WTC11 (cell line): ENCODE measurements at regions not wholly inside any gene's neighbourhood (a gene's known extent, or its start where the extent isn't known, plus 50 kb on each side); places are given as distances from the start of the nearest gene placed in this dataset.
A peak's percentile ranks its signal among the peaks of the same experiment; 100 is the strongest.

ENCODE experiments used
- ATAC-seq: fragments of 200-7000 bp; cut with Tn5 transposase; 2 replicates; pipeline ENCODE4 v1.10.0; 2021; ENCODE audit warnings: mild to moderate bottlenecking, moderate library complexity
- CTCF ChIA-PET: fragments of 300-600 bp; sonication (Branson Sonifier 250); formaldehyde crosslinking; loops from one replicate; lab custom pipeline; 2021; ENCODE audit warnings: antibody characterized with exemption; lab: Charles Lee
- POLR2A ChIA-PET: fragments of 350-600 bp; sonication (Branson Sonifier 250); formaldehyde crosslinking; loops from one replicate; lab custom pipeline; 2021; ENCODE audit warnings: antibody characterized with exemption; lab: Charles Lee
- DNase-seq: peaks from one replicate; pipeline ENCODE4 v3.0.0; 2021; ENCODE audit warnings: low spot score
- H3K27ac Mint-ChIP-seq: 2 replicates; pipeline ENCODE4 v1.8.0; 2021; ENCODE audit warnings: mixed read lengths
- H3K27me3 Mint-ChIP-seq: 2 replicates; pipeline ENCODE4 v1.8.0; 2021; ENCODE audit warnings: low read depth, mild to moderate bottlenecking, moderate library complexity, mixed read lengths
- H3K36me3 Mint-ChIP-seq: 2 replicates; pipeline ENCODE4 v1.8.0; 2021; ENCODE audit warnings: mixed read lengths
- H3K4me1 Mint-ChIP-seq: 2 replicates; pipeline ENCODE4 v1.8.0; 2022; ENCODE audit warnings: mixed read lengths
- H3K4me3 Mint-ChIP-seq: 2 replicates; pipeline ENCODE4 v1.8.0; 2021; ENCODE audit warnings: mild to moderate bottlenecking, moderate library complexity, mixed read lengths
- H3K9me3 Mint-ChIP-seq: 2 replicates; pipeline ENCODE4 v1.8.0; 2021; ENCODE audit warnings: mixed read lengths
- ELF4 ChIP-seq: sonication (generic); formaldehyde crosslinking; IDR thresholded peaks from 2 replicates; pipeline ENCODE4 v1.8.1; 2022; ENCODE audit warnings: low read depth, mild to moderate bottlenecking, moderate library complexity, missing genetic modification reagents
- ESRRA ChIP-seq: sonication (generic); formaldehyde crosslinking; IDR thresholded peaks from 2 replicates; pipeline ENCODE4 v1.8.1; 2022; ENCODE audit warnings: mild to moderate bottlenecking, missing genetic modification reagents, borderline replicate concordance
- FOXJ3 ChIP-seq: sonication (generic); formaldehyde crosslinking; IDR thresholded peaks from 2 replicates; pipeline ENCODE4 v1.9.0; 2021; ENCODE audit warnings: missing genetic modification reagents, mild to moderate bottlenecking, borderline replicate concordance
- JUN ChIP-seq: sonication (generic); formaldehyde crosslinking; IDR thresholded peaks from 2 replicates; pipeline ENCODE4 v1.8.0; 2023; ENCODE audit warnings: mild to moderate bottlenecking, missing genetic modification reagents
- NFATC4 ChIP-seq: fragments of 250-450 bp; sonication (Bioruptor Pico); IDR thresholded peaks from 2 replicates; pipeline ENCODE4 v1.9.0; 2021; ENCODE audit warnings: mild to moderate bottlenecking
- NFE2L1 ChIP-seq: sonication (generic); formaldehyde crosslinking; IDR thresholded peaks from 2 replicates; pipeline ENCODE4 v1.8.1; 2023; ENCODE audit warnings: missing genetic modification reagents
- NFYB ChIP-seq: sonication (generic); formaldehyde crosslinking; conservative IDR thresholded peaks from 2 replicates; pipeline ENCODE4 v1.8.0; 2022; ENCODE audit warnings: low read depth, missing genetic modification reagents
- PRRX2 ChIP-seq: fragments of 250-450 bp; sonication (Bioruptor Pico); IDR thresholded peaks from 2 replicates; pipeline ENCODE4 v1.8.0; 2021; ENCODE audit warnings: mild to moderate bottlenecking
- SOX15 ChIP-seq: fragments of 250-450 bp; sonication (Bioruptor Pico); IDR thresholded peaks from 2 replicates; pipeline ENCODE4 v1.9.0; 2021; ENCODE audit warnings: mild to moderate bottlenecking
- ZBTB21 ChIP-seq: sonication (generic); formaldehyde crosslinking; IDR thresholded peaks from 2 replicates; pipeline ENCODE4 v1.8.1; 2023; ENCODE audit warnings: mild to moderate bottlenecking, missing genetic modification reagents, borderline replicate concordance
- ZNF219 ChIP-seq: sonication (generic); formaldehyde crosslinking; IDR thresholded peaks from 2 replicates; pipeline ENCODE4 v1.8.0; 2023; ENCODE audit warnings: missing genetic modification reagents, mild to moderate bottlenecking, borderline replicate concordance
- ZNF416 ChIP-seq: fragments of 250-450 bp; sonication (Bioruptor Pico); IDR thresholded peaks from 2 replicates; pipeline ENCODE4 v1.9.0; 2021; ENCODE audit warnings: mild to moderate bottlenecking, inconsistent platforms
- TF ChIP-seq, protein P1 (sequence below): sonication (generic); formaldehyde crosslinking; IDR thresholded peaks from 2 replicates; pipeline ENCODE4 v1.8.0; 2022; ENCODE audit warnings: mild to moderate bottlenecking, missing genetic modification reagents
- TF ChIP-seq, protein P2 (sequence below): fragments of 250-450 bp; sonication (Bioruptor Pico); conservative IDR thresholded peaks from 2 replicates; pipeline ENCODE4 v1.9.0; 2021; ENCODE audit warnings: mild to moderate bottlenecking
- TF ChIP-seq, protein P3 (sequence below): sonication (generic); formaldehyde crosslinking; IDR thresholded peaks from 2 replicates; pipeline ENCODE4 v1.8.1; 2023; ENCODE audit warnings: mild to moderate bottlenecking, missing genetic modification reagents
- TF ChIP-seq, protein P4 (sequence below): sonication (generic); formaldehyde crosslinking; IDR thresholded peaks from 2 replicates; pipeline ENCODE4 v1.8.0; 2022; ENCODE audit warnings: mild to moderate bottlenecking, missing genetic modification reagents
- TF ChIP-seq, protein P5 (sequence below): fragments of 200-600 bp; IDR thresholded peaks from 2 replicates; pipeline ENCODE4 v1.8.0; 2022; ENCODE audit warnings: antibody characterized with exemption
- TF ChIP-seq, protein P6 (sequence below): sonication (generic); formaldehyde crosslinking; conservative IDR thresholded peaks from 2 replicates; pipeline ENCODE4 v1.8.1; 2022; ENCODE audit warnings: mild to moderate bottlenecking, missing genetic modification reagents
- TF ChIP-seq, protein P7 (sequence below): fragments of 250-450 bp; sonication (Bioruptor Pico); IDR thresholded peaks from 2 replicates; pipeline ENCODE4 v1.9.0; 2021; ENCODE audit warnings: mild to moderate bottlenecking
- TF ChIP-seq, protein P8 (sequence below): sonication (generic); formaldehyde crosslinking; IDR thresholded peaks from 2 replicates; pipeline ENCODE4 v1.8.1; 2023; ENCODE audit warnings: mild to moderate bottlenecking, moderate library complexity, missing genetic modification reagents

DNA sequence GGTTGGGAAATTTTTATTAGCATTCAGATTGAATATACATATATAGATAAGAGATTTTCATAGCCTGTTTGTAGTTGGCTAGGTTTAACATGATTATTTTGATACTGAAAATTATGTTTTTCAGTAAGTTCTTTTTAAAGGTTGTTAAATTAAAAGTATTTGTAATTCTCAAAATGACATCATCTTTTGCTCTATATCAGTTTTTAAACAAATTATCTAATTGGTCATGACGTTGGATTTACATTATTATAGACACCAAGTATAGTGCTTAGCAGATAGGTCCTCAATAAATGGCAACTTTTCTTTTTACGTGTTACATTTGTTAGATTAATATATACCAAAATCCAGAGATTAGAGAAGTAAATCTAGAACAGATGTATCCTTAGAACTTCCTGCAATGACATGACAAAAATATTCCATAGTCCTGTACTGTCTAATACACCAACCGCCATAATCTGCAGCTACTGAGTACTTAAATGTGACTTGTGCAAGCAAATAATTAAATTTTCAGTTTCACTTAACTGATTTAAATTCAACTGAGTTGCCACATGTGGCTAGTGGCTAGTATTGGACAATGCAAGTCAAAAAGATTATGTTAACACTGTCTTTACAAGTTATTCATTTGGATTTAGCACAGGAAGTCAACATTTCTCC lies 1613.1 kb upstream of the TENM3 start:
- no peak for ATAC-seq
- no peaks in the 10 kb centered on the region for H3K36me3 Mint-ChIP-seq
- ChIA-PET CTCF (interaction anchor here (0.6 kb wide), 2 partner anchors 36 to 119 kb away, joined by 3 read pairs; no protein-coding TSS in a partner anchor), POLR2A (no interaction called here)
- peaks cover 4% of the 10 kb centered on the region; the same call in 1 of the 2 replicates for H3K9me3 Mint-ChIP-seq
- H3K27ac Mint-ChIP-seq: no peak overlapping the region
- no peaks in the 10 kb centered on the region for H3K27me3 Mint-ChIP-seq
- TF ChIP-seq, protein P1, sequence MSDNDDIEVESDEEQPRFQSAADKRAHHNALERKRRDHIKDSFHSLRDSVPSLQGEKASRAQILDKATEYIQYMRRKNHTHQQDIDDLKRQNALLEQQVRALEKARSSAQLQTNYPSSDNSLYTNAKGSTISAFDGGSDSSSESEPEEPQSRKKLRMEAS (CRISPR knock-in tag): no peak
- DNase-seq: no peak
- no peak overlapping the region for H3K4me3 Mint-ChIP-seq
- H3K4me1 Mint-ChIP-seq: peaks cover under 1% of the 10 kb centered on the region; the same call in 1 of the 2 replicates

DNA sequence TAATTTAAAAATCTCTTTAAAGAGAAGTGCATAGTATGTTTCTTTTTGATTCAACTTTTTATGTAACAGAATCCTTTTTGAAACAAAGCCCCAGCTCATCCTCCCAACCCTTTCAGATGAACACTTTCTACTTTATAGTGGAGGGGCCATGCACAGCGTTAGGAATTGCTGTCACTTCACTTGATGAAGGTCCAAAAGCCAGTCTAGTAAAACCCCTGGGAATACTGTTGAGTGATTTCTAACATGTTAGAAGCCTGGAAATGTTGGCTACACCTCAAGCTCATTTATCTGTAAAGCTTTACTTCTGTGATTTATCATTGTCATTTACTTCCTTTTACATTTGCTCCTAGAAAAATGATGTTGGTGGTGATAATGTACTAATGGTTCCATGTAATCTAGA lies 1608.9 kb upstream of the TENM3 start:
- H3K4me3 Mint-ChIP-seq: no peak overlapping the region
- DNase-seq: no peak
- TF ChIP-seq JUN (CRISPR knock-in tag) (no peak), ZNF219 (CRISPR knock-in tag) (no peak), ESRRA (CRISPR knock-in tag) (no peak), ZBTB21 (no peak)
- TF ChIP-seq, protein P2, sequence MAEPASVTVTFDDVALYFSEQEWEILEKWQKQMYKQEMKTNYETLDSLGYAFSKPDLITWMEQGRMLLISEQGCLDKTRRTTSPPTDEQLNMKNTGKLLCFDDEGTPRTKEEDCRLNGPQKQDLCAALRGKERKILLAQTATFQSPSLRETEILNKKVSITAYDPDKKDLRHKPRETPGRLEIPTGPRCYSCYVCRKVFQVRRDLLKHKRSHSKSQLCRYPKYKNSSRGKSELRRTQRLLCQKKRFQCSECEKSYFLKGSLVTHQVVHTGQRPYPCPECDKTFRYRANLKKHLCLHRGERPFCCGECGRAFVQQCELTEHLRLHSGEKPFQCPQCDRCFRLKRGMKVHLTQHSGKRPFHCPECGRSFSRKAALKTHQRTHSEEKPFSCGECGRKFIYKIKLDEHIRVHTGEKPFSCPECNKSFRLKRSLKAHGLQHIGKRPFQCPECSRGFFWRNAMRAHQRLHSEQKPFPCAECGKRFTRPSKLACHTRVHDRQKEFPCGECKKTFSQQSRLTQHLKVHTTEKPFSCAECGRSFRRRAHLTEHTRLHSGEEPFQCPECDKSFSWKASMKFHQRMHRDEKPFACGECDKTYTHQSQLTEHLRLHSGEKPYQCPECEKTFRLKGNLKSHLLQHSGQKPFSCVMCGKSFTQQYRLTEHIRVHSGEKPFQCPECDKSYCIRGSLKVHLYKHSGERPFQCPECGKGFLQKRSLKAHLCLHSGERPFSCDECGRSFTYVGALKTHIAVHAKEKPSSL (CRISPR knock-in tag): no peak
- TF ChIP-seq, all 79 proteins: peak for 0
- Mint-ChIP-seq H3K4me1 (peaks cover 13% of the 10 kb centered on the region), H3K27me3 (no peaks in the 10 kb centered on the region), H3K9me3 (no peaks in the 10 kb centered on the region), H3K27ac (no peak overlapping the region), H3K36me3 (no peaks in the 10 kb centered on the region)
- ATAC-seq: no peak
- POLR2A ChIA-PET: no interaction called here
- CTCF ChIA-PET: no interaction called here

DNA sequence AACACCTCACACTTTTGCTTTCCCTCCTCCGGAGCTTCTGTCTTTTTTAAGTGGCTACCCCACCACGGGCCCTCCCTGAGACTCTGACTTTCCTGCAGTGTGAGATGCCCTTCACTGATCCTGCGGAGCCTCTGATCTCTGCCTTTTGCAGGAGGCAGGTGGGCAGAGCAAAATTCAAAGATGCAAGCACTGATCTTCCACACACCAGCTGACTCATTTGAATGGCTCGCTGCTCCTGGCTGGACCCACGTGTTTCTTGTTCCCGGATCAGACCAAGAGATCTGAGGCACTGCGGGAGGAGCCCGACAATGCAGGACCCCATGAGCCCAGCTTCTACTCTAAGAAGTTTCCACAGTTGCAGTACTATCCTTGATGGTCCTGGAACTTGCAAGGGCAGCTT lies 1607.9 kb upstream of the TENM3 start:
- Mint-ChIP-seq H3K4me3 (no peak overlapping the region), H3K27ac (no peak overlapping the region; the same call in 1 of the 2 replicates), H3K36me3 (no peaks in the 10 kb centered on the region), H3K9me3 (no peaks in the 10 kb centered on the region), H3K4me1 (peaks cover 23% of the 10 kb centered on the region), H3K27me3 (no peaks in the 10 kb centered on the region)
- peak; percentile 9 for DNase-seq
- ATAC-seq: no peak; the same call in 1 of the 2 replicates
- ChIA-PET CTCF (no interaction called here), POLR2A (no interaction called here)
- TF ChIP-seq PRRX2 (CRISPR knock-in tag): no peak
- TF ChIP-seq, protein P3, sequence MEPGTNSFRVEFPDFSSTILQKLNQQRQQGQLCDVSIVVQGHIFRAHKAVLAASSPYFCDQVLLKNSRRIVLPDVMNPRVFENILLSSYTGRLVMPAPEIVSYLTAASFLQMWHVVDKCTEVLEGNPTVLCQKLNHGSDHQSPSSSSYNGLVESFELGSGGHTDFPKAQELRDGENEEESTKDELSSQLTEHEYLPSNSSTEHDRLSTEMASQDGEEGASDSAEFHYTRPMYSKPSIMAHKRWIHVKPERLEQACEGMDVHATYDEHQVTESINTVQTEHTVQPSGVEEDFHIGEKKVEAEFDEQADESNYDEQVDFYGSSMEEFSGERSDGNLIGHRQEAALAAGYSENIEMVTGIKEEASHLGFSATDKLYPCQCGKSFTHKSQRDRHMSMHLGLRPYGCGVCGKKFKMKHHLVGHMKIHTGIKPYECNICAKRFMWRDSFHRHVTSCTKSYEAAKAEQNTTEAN (CRISPR knock-in tag): no peak
- TF ChIP-seq, protein P4, sequence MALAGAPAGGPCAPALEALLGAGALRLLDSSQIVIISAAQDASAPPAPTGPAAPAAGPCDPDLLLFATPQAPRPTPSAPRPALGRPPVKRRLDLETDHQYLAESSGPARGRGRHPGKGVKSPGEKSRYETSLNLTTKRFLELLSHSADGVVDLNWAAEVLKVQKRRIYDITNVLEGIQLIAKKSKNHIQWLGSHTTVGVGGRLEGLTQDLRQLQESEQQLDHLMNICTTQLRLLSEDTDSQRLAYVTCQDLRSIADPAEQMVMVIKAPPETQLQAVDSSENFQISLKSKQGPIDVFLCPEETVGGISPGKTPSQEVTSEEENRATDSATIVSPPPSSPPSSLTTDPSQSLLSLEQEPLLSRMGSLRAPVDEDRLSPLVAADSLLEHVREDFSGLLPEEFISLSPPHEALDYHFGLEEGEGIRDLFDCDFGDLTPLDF (CRISPR knock-in tag): no peak
- TF ChIP-seq, protein P5, sequence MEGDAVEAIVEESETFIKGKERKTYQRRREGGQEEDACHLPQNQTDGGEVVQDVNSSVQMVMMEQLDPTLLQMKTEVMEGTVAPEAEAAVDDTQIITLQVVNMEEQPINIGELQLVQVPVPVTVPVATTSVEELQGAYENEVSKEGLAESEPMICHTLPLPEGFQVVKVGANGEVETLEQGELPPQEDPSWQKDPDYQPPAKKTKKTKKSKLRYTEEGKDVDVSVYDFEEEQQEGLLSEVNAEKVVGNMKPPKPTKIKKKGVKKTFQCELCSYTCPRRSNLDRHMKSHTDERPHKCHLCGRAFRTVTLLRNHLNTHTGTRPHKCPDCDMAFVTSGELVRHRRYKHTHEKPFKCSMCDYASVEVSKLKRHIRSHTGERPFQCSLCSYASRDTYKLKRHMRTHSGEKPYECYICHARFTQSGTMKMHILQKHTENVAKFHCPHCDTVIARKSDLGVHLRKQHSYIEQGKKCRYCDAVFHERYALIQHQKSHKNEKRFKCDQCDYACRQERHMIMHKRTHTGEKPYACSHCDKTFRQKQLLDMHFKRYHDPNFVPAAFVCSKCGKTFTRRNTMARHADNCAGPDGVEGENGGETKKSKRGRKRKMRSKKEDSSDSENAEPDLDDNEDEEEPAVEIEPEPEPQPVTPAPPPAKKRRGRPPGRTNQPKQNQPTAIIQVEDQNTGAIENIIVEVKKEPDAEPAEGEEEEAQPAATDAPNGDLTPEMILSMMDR: no peak
- TF ChIP-seq, protein P6, sequence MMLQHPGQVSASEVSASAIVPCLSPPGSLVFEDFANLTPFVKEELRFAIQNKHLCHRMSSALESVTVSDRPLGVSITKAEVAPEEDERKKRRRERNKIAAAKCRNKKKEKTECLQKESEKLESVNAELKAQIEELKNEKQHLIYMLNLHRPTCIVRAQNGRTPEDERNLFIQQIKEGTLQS (CRISPR knock-in tag): no peak
- TF ChIP-seq SOX15: no peak
- TF ChIP-seq, protein P7, sequence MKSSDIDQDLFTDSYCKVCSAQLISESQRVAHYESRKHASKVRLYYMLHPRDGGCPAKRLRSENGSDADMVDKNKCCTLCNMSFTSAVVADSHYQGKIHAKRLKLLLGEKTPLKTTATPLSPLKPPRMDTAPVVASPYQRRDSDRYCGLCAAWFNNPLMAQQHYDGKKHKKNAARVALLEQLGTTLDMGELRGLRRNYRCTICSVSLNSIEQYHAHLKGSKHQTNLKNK (CRISPR knock-in tag): no peak
- TF ChIP-seq, protein P8, sequence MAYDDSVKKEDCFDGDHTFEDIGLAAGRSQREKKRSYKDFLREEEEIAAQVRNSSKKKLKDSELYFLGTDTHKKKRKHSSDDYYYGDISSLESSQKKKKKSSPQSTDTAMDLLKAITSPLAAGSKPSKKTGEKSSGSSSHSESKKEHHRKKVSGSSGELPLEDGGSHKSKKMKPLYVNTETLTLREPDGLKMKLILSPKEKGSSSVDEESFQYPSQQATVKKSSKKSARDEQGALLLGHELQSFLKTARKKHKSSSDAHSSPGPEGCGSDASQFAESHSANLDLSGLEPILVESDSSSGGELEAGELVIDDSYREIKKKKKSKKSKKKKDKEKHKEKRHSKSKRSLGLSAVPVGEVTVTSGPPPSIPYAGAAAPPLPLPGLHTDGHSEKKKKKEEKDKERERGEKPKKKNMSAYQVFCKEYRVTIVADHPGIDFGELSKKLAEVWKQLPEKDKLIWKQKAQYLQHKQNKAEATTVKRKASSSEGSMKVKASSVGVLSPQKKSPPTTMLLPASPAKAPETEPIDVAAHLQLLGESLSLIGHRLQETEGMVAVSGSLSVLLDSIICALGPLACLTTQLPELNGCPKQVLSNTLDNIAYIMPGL: no peak
- no peak for TF ChIP-seq ZNF416 (CRISPR knock-in tag)
- TF ChIP-seq FOXJ3 (CRISPR knock-in tag): no peak
- no peak for TF ChIP-seq ELF4
- TF ChIP-seq NFE2L1 (CRISPR knock-in tag): no peak
- no peak for TF ChIP-seq NFYB (CRISPR knock-in tag)
- no peak for TF ChIP-seq NFATC4 (CRISPR knock-in tag)
